Ishikawa (cell line): ENCODE measurements at regions not wholly inside any gene's neighbourhood (a gene's known extent, or its start where the extent isn't known, plus 50 kb on each side); places are given as distances from the start of the nearest gene placed in this dataset.

Experiments used
- CEBPB ChIP-seq: IDR thresholded peaks from 2 replicates; pipeline ENCODE4 v1.6.1; 2012
- CREB1 ChIP-seq: IDR thresholded peaks from 2 replicates; pipeline ENCODE4 v1.6.1; 2012; ENCODE audit warnings: low read depth
- EGR1 ChIP-seq: IDR thresholded peaks from 2 replicates; pipeline ENCODE4 v1.6.1; 2012
- EP300 ChIP-seq: IDR thresholded peaks from 2 replicates; pipeline ENCODE4 v1.6.1; 2012; ENCODE audit warnings: borderline replicate concordance
- FOXM1 ChIP-seq: IDR thresholded peaks from 2 replicates; pipeline ENCODE4 v1.6.1; 2012; ENCODE audit warnings: low read depth, borderline replicate concordance
- MAX ChIP-seq: IDR thresholded peaks from 2 replicates; pipeline ENCODE4 v1.6.1; 2012
- NFIC ChIP-seq: IDR thresholded peaks from 2 replicates; pipeline ENCODE4 v1.6.1; 2012
- RAD21 ChIP-seq: IDR thresholded peaks from 2 replicates; pipeline ENCODE4 v1.6.1; 2012; ENCODE audit warnings: low read depth
- REST ChIP-seq: IDR thresholded peaks from 2 replicates; pipeline ENCODE4 v1.6.1; 2012; ENCODE audit warnings: low read depth, mild to moderate bottlenecking
- TAF1 ChIP-seq: IDR thresholded peaks from 2 replicates; pipeline ENCODE4 v1.6.1; 2012; ENCODE audit warnings: low read depth, mild to moderate bottlenecking
- TCF12 ChIP-seq: IDR thresholded peaks from 2 replicates; pipeline ENCODE4 v1.6.1; 2012; ENCODE audit warnings: low read depth
- TEAD4 ChIP-seq: IDR thresholded peaks from 2 replicates; pipeline ENCODE4 v1.6.1; 2012
- USF1 ChIP-seq: IDR thresholded peaks from 2 replicates; pipeline ENCODE4 v1.6.1; 2012
- YY1 ChIP-seq: IDR thresholded peaks from 2 replicates; pipeline ENCODE4 v1.6.1; 2012; ENCODE audit warnings: low read depth
- ZBTB7A ChIP-seq: IDR thresholded peaks from 2 replicates; pipeline ENCODE4 v1.6.1; 2012; ENCODE audit warnings: low read depth

GRCh38 chr1:168918860-168919741 is 187.4 kb upstream of the ATP1B1 start:
- TF ChIP-seq EGR1 (no peak), TCF12 (no peak), TEAD4 (no peak), EP300 (no peak), CEBPB (no peak), MAX (no peak), REST (no peak), NFIC (no peak), FOXM1 (no peak), RAD21 (no peak), ZBTB7A (no peak), YY1 (no peak), CREB1 (no peak), USF1 (no peak), TAF1 (no peak)

GRCh38 chr1:168920456-168921094 is 185.9 kb upstream of the ATP1B1 start:
- TF ChIP-seq TAF1 (no peak), NFIC (no peak), MAX (no peak), ZBTB7A (no peak)

GRCh38 chr1:168921629-168922028 is 184.9 kb upstream of the ATP1B1 start:
- TF ChIP-seq TAF1 = no peak
- TF ChIP-seq REST = no peak
- no peak for TF ChIP-seq MAX
- TF ChIP-seq FOXM1 = no peak
- no peak for TF ChIP-seq ZBTB7A
- no peak for TF ChIP-seq YY1
- TF ChIP-seq CEBPB = no peak
- no peak for TF ChIP-seq TEAD4
- no peak for TF ChIP-seq USF1
- no peak for TF ChIP-seq CREB1
- TF ChIP-seq EP300 = no peak
- TF ChIP-seq NFIC = no peak
- no peak for TF ChIP-seq RAD21
- TF ChIP-seq EGR1 = no peak
- TF ChIP-seq TCF12 = no peak

- TF ChIP-seq FOXM1 (no peak), MAX (no peak), ZBTB7A (no peak), TAF1 (no peak), EGR1 (no peak), NFIC (no peak), CREB1 (no peak), EP300 (no peak), TEAD4 (no peak), TCF12 (no peak), YY1 (no peak), USF1 (no peak), RAD21 (no peak), CEBPB (no peak), REST (no peak)
These were observed 182.9 kb upstream of the ATP1B1 start for GRCh38 chr1:168923521-168924136.
